ENCODE measurements at regions not wholly inside any gene's neighbourhood (a gene's known extent, or its start where the extent isn't known, plus 50 kb on each side); places are given as distances from the start of the nearest gene placed in this dataset.

GRCh38 chr5:166165596-166165995, 2125.8 kb upstream of the WWC1 start:
- DNase-seq (ENCODE audit: insufficient read length, low spot score) (no peak), FAIRE-seq (no peak)
- TF ChIP-seq POLR2A (IDR thresholded peaks at IDR 0.05; ENCODE audit: low read depth, low read length): no peak

GRCh38 chr5:166166071-166166470, 2125.4 kb upstream of the WWC1 start:
- no peak for DNase-seq (ENCODE audit: insufficient read length, low spot score)
- no peak for TF ChIP-seq POLR2A (IDR thresholded peaks at IDR 0.05; ENCODE audit: low read depth, low read length)
- no peak for FAIRE-seq

GRCh38 chr5:166172597-166172996, 2118.8 kb upstream of the WWC1 start:
- FAIRE-seq: no peak
- DNase-seq (ENCODE audit: insufficient read length, low spot score): no peak
- TF ChIP-seq POLR2A (IDR thresholded peaks at IDR 0.05; ENCODE audit: low read depth, low read length): no peak

GRCh38 chr5:166178411-166179080, 2112.9 kb upstream of the WWC1 start:
- TF ChIP-seq POLR2A (IDR thresholded peaks at IDR 0.05; ENCODE audit: low read depth, low read length): no peak
- FAIRE-seq: no peak
- no peak for DNase-seq (ENCODE audit: insufficient read length, low spot score)

GRCh38 chr5:166185185-166185584, 2106.3 kb upstream of the WWC1 start:
- FAIRE-seq: no peak
- no peak for DNase-seq (ENCODE audit: insufficient read length, low spot score)
- TF ChIP-seq POLR2A (IDR thresholded peaks at IDR 0.05; ENCODE audit: low read depth, low read length): no peak

- FAIRE-seq (no peak), DNase-seq (ENCODE audit: insufficient read length, low spot score) (no peak)
- TF ChIP-seq POLR2A (IDR thresholded peaks at IDR 0.05; ENCODE audit: low read depth, low read length): no peak
These were observed 2102.7 kb upstream of the WWC1 start for GRCh38 chr5:166188501-166189325.

GRCh38 chr5:166192696-166193095, 2098.7 kb upstream of the WWC1 start:
- FAIRE-seq: no peak
- DNase-seq (ENCODE audit: insufficient read length, low spot score): no peak
- TF ChIP-seq POLR2A (IDR thresholded peaks at IDR 0.05; ENCODE audit: low read depth, low read length): no peak

GRCh38 chr5:166195981-166196380, 2095.5 kb upstream of the WWC1 start:
- TF ChIP-seq POLR2A (IDR thresholded peaks at IDR 0.05; ENCODE audit: low read depth, low read length): no peak
- no peak for DNase-seq (ENCODE audit: insufficient read length, low spot score)
- FAIRE-seq: no peak

GRCh38 chr5:166200532-166200931, 2090.9 kb upstream of the WWC1 start:
- DNase-seq (ENCODE audit: insufficient read length, low spot score) (no peak), FAIRE-seq (no peak)
- TF ChIP-seq POLR2A (IDR thresholded peaks at IDR 0.05; ENCODE audit: low read depth, low read length): no peak

GRCh38 chr5:166211640-166212039, 2079.8 kb upstream of the WWC1 start:
- TF ChIP-seq POLR2A (IDR thresholded peaks at IDR 0.05; ENCODE audit: low read depth, low read length): no peak
- DNase-seq (ENCODE audit: insufficient read length, low spot score) (no peak), FAIRE-seq (no peak)

GRCh38 chr5:166236327-166236726, 2055.1 kb upstream of the WWC1 start:
- DNase-seq (ENCODE audit: insufficient read length, low spot score) (no peak), FAIRE-seq (no peak)
- TF ChIP-seq POLR2A (IDR thresholded peaks at IDR 0.05; ENCODE audit: low read depth, low read length): no peak

GRCh38 chr5:166240705-166241104, 2050.7 kb upstream of the WWC1 start:
- FAIRE-seq: no peak
- DNase-seq (ENCODE audit: insufficient read length, low spot score): no peak
- TF ChIP-seq POLR2A (IDR thresholded peaks at IDR 0.05; ENCODE audit: low read depth, low read length): no peak

GRCh38 chr5:166245556-166245955, 2045.9 kb upstream of the WWC1 start:
- FAIRE-seq: no peak
- no peak for DNase-seq (ENCODE audit: insufficient read length, low spot score)
- no peak for TF ChIP-seq POLR2A (IDR thresholded peaks at IDR 0.05; ENCODE audit: low read depth, low read length)

GRCh38 chr5:166251786-166252185, 2039.7 kb upstream of the WWC1 start:
- FAIRE-seq (no peak), DNase-seq (ENCODE audit: insufficient read length, low spot score) (peak; percentile 1)
- TF ChIP-seq POLR2A (IDR thresholded peaks at IDR 0.05; ENCODE audit: low read depth, low read length): no peak

GRCh38 chr5:166257661-166258060, 2033.8 kb upstream of the WWC1 start:
- DNase-seq (ENCODE audit: insufficient read length, low spot score) (no peak), FAIRE-seq (no peak)
- no peak for TF ChIP-seq POLR2A (IDR thresholded peaks at IDR 0.05; ENCODE audit: low read depth, low read length)

Data from H54 (cell line).